ENCODE measurements at regions not wholly inside any gene's neighbourhood (a gene's known extent, or its start where the extent isn't known, plus 50 kb on each side); places are given as distances from the start of the nearest gene placed in this dataset.

DNA sequence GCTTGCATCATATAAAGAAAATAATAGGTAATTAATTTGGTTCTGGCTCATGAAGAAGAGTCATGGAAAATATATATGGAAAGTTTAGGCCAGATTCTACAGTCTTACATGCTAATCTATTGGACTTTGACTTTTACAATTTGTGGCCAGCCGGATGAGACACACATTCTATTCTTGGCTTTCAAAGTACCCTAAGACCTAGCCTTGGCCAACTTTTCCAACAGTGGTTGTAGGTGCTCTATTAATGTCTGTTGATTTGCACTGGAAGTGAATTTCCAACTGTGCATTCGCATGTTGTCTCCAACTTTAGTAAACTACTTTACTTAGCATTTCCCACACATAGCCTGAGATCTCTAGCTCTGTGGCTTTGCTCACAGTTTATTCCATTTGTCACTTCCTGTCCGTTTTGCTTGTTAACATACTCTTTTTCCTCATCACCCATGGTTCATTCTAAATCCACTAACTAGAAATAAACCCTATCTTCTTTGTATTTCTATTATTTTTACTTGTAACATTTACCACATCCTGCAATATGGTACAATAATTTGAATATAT lies 644.0 kb downstream of the PTPRC start:
- H3K27ac ChIP-seq = no peak overlapping the region
- H3K4me3 ChIP-seq = no peak overlapping the region

DNA sequence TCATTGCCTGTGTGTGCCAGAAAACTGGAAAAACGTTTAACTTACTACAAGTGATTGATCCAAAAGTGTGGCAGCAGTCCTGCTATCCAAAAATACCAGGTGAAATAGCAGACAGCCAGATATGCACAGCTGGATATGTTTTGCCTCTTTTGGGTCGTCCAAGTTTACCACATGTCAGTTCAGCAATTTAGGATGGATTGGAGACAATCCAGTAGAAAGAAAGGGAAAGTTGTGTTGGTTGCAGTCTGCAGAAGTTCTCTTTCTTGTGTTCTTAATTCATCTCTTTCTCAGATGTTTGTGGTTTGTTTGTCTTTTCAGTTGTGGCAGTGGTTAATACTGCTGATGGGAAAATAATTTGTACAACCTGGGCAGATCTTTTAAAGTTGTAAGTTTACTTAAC lies 645.0 kb downstream of the PTPRC start:
- no peak overlapping the region for H3K4me3 ChIP-seq
- H3K27ac ChIP-seq = no peak overlapping the region

DNA sequence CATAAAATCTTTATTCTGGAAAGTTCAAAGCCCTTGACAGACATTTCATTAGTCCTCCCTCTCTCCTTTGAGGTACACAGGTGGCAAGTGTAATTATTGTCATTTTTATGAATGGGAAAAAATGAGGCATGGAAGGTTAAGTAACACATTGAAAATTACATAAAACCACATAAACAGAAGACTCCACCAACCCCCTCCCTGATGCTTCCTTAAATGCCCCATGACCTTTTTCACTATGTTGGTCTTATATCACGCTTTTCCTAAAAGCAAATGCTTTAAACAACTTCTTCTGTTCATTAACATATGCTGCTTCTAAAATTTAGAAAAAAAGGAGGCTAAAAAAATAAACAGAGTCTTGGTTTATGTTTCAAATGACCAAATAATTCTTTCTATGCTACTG lies 648.4 kb downstream of the PTPRC start:
- no peak overlapping the region for H3K27ac ChIP-seq
- no peak overlapping the region for H3K4me3 ChIP-seq

DNA sequence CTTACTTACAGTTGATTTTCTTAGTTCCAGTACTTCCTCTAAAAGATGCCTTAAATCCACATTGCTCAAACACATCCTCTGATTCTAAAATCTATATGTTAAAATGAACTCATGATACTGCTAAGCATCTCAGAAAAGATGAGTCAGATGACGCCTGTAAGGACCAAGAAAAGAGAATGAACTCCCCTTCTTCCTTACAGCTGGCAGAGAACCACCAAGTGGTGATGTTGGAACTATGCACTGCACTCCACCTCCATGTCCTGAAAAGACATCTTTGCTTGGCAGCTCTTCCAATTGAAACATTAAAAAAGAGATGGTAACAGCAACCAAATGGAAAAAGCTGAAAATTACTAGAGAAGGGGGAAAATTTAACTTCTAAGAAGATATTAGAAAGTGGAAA lies 648.8 kb downstream of the PTPRC start:
- H3K27ac ChIP-seq = no peak overlapping the region
- H3K4me3 ChIP-seq = no peak overlapping the region

DNA sequence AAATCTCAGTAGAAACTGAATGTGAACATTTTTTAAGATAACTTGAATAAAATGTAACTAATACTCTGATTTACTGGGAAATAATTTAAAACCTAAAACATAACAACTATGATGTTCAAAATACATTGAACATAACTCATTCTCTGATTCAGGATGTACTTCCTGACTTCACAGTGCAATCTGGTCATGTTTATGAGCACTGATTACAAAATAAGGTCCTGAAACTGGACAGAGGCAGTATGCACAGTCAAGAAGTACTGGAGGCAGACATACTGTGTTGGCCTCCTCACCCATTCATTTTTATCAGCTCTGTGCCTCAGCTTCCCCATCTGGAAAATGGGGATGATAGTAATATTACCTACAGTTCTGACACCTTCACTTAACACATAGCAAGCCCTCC lies 651.3 kb downstream of the PTPRC start:
- H3K27ac ChIP-seq = no peak overlapping the region
- no peak overlapping the region for H3K4me3 ChIP-seq

DNA sequence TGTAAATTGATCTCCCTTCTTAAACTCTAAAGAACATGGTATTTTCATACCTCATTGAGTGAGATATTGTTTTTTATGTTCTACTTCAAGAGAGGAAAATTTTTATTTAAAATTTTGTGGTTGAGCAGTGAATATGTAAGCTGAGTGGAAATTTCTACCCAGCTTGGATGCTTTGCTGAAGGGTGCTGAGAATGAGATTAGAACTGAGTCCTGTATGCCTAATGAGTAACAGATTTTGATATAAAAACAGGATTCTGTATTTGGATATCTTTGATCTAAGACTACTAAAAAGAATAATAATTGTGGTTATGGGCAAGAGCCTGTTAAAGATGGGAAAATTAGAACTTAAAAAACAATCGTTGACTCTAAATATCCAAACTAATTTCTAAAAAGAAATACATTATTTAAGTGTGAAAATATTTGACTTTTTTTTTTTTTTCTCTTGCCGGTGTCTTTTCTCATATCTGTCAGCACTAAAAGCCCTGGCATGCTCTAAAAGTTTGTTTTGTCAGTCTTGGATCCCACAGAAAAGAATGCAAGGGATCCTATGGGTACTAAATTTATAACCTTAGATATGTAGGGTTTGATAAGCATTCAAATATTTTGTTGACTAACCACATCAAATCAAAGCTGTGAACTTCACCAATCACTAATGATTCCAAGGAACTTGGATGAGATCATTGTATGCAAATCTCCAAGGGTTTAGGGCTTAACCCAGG lies 652.3 kb downstream of the PTPRC start:
- H3K27ac ChIP-seq = no peak overlapping the region
- H3K4me3 ChIP-seq = no peak overlapping the region

DNA sequence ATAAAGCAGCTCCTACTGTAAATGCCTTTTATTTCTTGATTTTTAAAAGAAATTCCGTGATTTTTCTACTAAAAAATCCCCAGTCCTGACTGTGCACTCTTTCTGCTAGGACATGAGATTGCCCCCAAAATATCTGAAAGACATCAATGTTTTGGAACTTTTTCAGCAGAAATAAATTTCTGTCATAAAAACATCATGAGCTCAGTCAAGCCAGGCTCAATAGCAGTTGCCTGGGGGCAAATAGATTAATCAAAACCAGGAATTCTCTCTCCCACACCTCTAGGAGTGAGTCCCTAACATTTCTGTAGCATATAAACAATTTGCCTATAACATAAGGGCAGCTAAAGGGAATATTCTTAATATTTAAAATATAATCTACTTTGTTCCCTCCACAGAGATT lies 654.1 kb downstream of the PTPRC start:
- no peak overlapping the region for H3K4me3 ChIP-seq
- H3K27ac ChIP-seq = no peak overlapping the region

DNA sequence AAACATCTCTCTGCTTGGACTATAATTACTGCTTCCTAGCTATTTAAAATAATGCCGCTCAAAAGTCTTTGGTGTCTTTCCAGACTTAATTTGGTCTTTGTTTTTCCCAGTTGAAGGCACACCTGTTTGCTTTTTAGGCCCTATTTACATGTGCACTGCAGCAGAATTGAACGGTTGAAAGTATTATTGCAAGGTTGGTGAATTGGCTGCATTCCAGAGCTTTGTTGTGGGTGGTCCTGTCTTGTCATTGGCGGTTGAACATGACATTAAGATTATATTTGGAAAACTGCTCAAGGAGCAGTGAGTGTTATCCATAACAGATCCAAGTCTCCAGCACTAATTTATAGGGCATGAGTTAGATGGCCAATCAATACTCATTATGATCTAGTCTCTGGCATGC lies 656.3 kb downstream of the PTPRC start:
- no peak overlapping the region for H3K27ac ChIP-seq
- no peak overlapping the region for H3K4me3 ChIP-seq

DNA sequence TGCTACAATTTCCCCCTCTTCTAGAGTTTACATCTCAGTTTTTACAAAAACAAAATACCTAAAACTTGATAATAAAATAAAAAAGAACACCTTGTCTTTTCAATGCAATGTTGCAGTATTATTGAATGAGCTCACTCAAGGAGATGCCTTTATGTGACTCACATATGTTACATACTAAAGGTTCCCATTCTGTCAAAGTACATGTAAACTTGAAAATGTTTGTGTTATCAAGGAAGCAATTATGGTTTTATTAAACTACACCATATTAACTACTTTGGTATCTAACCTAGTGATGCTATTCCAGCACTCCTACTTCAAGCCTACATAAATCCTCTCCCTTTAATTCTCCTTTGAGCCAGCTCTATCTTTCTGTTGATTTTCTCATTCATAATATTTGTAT lies 658.3 kb downstream of the PTPRC start:
- Histone ChIP-seq H3K4me3 (no peak overlapping the region), H3K27ac (no peak overlapping the region)

DNA sequence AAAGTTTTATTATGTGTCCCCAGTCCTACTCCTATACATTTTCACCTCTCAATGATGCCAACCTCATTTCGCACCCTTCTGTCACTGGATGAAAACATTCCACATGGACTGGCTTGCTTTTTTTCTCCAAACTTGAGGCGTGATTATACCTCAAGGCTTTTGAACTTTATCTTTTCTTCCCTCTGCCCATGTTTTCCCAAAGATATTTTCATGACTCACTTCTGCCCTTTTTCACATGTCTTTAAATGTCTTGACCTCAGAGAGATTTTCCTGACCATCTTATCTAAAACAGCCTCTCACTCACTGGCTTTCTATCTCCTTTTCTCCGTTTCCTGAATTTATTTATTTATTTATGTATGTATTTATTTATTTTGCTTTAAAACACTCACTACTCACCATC lies 659.0 kb downstream of the PTPRC start:
- Histone ChIP-seq H3K4me3 (no peak overlapping the region), H3K27ac (no peak overlapping the region)

DNA sequence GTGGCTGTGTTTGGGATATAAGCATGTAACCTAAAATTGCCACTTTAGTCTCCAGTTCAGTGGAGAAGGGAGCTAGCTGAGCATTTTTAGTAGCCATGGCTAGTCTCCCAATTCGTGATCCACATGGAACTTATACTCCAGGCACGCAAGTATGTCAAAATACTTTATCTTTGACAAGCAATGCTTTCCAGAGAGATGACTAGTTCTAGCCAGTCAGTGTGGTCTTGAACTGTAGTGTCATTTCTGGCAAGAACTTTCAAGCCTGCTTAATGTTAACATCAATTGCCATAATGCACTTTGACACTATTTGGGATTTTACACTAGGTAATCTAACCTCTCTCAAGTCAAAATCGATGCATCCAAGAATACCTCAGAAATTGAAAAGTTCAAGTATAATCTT lies 660.0 kb downstream of the PTPRC start:
- Histone ChIP-seq H3K4me3 (no peak overlapping the region), H3K27ac (no peak overlapping the region)

DNA sequence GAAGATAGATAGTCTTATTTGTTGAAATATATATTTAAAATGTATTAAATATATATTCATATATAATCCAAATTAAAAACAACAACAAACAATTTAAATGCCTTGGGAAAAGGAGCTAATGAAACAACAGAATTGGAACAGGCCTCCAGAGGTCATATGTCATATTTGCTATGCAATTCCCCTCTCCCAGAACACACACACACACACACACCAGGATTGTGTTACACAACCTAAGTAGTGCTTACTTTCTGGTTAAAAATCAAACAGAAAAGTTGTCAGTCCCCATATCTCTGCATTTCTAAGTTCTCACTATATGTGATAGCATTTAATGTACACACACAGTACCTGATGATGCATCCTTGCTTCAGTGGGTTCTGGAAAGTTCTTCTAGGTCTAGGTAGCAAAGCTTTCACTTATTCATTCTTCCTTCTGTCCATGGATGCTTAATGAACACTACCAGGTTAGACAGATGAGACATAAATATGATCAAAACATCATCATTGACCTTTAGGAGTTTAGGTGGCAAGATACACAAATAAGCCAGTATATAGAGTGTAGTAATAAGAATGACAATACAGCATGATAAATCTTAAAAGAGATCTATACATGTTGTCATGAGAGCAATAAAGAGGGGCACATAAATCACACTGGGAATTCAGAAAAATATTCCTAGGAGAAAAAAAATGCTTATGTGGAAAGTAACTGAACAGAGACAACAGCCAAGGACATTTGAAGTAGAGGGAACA lies 662.8 kb downstream of the PTPRC start:
- H3K27ac ChIP-seq = no peak overlapping the region

DNA sequence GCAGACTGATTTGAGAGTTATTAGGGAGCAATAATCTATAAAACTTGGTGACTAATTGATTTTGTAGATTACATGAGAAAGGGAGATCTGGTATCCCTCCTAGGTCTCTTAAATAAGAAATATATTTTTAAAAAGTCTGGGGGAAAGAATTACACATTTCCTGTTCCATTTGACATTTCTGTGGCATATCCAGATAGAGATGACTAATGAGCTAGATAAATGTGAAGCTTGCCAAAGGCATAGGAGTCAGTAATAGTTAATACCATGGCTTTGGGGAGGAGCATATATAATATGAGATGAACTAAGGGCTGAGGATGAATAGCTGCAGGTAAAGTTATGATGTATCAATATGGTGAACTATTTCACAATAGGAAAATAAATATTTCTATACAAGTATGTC lies 663.7 kb downstream of the PTPRC start:
- Histone ChIP-seq H3K27ac (no peak overlapping the region), H3K4me3 (no peak overlapping the region)

More for the DNA sequence above, 662.8 kb downstream of the PTPRC start:
- H3K4me3 ChIP-seq = no peak overlapping the region

DNA sequence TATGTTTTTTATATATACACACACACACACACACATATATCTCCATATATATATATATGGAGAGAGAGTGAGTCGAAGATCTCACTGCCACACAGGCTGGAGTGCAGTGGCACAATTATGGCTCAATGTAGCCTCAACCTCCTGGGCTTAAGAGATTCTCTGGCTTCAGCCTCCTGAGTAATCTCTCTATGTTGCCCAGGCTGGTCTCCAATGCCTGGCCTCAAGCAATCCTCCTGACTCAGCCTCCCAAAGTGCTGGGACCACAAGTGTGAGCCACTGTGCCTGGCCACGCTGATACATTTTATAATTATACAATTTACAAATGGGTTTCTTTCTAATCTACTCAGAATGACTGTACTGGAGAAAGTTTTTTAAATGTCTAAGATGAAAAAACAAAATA lies 664.2 kb downstream of the PTPRC start:
- no peak overlapping the region for H3K27ac ChIP-seq
- H3K4me3 ChIP-seq = no peak overlapping the region

DNA sequence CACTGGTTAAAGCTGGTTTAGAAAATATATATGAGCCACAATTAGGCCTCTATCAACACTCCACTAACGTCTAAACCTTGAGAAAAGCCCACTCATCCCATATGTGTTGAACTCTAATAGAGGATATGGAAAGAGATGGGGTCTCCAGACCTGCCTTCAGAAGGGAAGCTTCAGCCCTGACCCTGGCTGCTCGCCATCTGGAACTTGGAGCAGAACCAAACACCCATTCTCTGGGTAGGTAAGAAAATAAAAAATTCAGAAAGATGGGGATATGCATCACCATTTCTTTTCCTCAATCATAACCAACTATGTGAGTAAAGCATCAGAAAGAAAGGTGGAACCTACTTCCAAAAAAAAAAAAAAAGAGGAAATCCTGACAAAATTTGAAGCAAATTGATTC lies 666.2 kb downstream of the PTPRC start:
- no peak overlapping the region for H3K27ac ChIP-seq
- H3K4me3 ChIP-seq = no peak overlapping the region

DNA sequence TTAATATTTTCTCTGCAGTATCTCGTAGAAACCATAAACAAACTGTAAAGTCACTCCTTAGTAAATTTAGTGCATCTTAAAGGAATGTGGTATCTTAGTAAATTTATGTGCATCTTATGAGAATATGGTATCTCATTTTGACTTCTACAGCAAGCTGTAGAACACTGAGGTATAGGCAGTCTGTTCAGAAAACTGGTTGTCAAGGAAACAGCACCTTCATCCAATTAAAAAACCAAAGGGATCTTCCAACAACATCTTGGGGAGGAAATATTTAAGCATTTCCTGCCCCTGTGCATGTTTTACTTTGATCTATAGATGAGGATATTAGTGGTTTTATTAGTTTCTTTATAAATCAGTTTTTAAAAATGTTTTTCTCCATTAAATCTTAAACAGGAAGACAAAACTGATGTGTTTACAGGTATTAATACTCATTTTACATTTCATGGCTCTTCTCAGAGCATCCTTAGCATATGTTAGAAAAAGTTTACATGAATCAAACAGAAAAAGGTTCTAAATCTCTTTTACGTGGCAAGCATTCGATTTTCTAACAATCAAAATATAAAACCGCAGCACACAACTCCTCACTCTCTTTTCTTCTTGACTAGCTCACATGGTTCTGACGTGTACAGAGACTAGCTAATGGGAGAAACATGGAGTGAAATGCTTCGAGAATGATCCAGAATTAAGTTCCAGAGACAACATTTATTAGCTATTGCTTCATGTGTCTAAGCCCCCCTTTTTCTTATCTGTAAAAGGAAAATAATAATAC lies 668.8 kb downstream of the PTPRC start:
- Histone ChIP-seq H3K4me3 (no peak overlapping the region), H3K27ac (no peak overlapping the region)

DNA sequence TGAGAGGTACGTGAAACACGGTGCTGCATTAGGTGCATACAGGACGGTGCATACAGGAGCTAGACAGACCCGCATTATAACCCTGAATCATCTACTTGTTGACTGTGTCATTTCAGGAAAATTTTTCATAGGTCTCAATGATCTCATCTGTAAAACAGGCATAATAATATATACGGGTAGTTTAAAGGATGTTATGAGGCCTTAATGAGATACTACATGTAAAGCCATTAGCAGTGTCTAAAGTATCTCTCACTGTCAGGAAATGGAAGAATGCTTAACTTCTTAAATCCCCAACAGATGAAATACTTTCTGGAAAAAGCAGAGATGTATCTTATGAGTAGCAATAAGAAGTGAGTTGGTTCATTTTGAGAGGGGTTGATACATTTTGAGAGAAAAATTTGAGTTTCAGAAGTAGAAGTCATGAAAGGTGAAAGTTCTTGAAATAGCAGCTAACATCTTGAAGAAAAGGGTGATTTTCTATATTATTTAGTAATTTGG lies 669.6 kb downstream of the PTPRC start:
- Histone ChIP-seq H3K4me3 (no peak overlapping the region), H3K27ac (no peak overlapping the region)

DNA sequence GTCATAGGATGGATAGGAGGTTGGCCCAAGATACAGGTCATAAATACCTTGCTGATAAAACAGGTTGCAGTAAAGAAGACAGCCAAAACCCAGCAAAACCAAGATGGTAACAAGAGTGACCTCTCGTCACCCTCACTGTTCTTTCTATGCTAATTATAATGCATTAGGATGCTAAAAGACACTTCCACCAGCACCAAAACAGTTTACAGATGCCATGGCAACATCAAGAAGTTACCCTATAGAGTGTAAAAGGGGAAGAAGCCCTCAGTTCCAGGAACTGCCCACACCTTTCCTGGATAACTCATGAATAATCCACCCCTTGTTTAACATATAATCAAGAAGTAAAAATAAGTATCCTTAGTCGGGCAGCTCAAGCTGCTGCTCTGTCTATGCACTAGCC lies 671.9 kb downstream of the PTPRC start:
- no peak overlapping the region for H3K27ac ChIP-seq
- no peak overlapping the region for H3K4me3 ChIP-seq

DNA sequence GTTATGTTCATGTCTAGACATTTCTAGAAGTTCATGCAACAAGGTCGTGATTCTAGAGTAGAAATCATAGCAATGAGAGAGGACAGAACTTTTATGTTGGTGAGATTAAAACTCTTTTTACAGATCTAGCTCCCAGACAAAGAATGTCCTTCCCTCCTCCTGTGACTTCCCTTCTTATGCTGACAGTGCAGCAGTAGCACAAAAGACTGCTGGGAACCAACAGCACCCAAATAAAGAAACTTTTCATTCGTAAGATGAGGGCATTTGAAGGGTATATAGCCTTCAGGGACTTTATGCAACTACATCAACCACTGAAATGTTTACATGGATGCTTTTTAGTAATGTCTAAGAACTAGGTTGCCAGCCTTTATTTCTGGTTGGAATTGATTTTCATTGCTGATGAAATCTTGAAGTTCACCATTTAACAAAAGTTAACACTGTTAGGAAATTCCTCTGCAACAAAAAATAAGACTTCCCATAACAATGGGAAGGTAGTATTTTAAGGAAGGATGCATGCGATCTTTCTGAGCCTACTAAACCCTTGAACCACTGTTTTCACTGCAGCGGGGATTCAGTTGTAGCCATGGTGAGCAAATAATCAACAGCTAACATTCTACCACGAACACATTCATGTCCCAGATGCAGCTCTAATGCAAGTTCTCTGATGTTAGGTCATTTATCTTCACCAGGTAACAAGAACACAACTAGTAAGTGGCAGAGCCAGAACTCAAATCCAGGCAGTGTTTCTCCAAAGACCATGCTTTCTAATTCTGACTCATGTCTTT lies 672.8 kb downstream of the PTPRC start:
- H3K27ac ChIP-seq = no peak overlapping the region

DNA sequence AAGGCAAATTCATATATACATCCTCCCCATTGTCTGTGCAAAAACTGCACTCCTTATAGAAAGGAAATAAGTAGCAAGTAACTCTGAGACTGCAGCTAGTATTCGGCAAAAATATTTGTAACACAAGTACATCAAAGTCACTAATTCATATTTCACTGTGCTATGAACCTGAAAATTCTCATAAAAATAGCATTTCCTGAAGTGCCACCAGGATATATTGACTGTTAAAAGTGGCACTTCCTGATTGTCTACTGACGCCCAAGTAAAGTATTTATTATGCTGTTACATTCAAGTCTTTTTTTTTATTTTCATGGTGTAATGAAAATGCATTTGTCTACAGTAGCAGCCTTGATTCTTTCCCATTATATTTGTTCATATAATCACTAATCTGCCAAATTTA lies 673.8 kb downstream of the PTPRC start:
- Histone ChIP-seq H3K27ac (no peak overlapping the region), H3K4me3 (no peak overlapping the region)

More for the DNA sequence above, 672.8 kb downstream of the PTPRC start:
- no peak overlapping the region for H3K4me3 ChIP-seq
